Mammary epithelial cell (primary cell): ENCODE measurements at regions not wholly inside any gene's neighbourhood (a gene's known extent, or its start where the extent isn't known, plus 50 kb on each side); places are given as distances from the start of the nearest gene placed in this dataset.

Experiments
- EZH2 ChIP-seq: IDR thresholded peaks from 2 replicates; pipeline ENCODE4 v1.6.1; 2012; ENCODE audit warnings: low read length, inconsistent platforms, borderline replicate concordance
- TF ChIP-seq, protein P1 (sequence below), 2 donors: IDR thresholded peaks in 1 of 2; conservative IDR thresholded peaks in 1 of 2; 2 replicates each; pipeline ENCODE4 v1.5.1; 2011 to 2012; ENCODE audit warnings: inconsistent platforms in 2 of 2, low read length in 2 of 2, mild to moderate bottlenecking in 2 of 2, control low read depth in 1 of 2, low read depth in 1 of 2; ENCODE audit not compliant: insufficient read depth in 1 of 2; ENCODE audit errors: extremely low read depth in 1 of 2

DNA sequence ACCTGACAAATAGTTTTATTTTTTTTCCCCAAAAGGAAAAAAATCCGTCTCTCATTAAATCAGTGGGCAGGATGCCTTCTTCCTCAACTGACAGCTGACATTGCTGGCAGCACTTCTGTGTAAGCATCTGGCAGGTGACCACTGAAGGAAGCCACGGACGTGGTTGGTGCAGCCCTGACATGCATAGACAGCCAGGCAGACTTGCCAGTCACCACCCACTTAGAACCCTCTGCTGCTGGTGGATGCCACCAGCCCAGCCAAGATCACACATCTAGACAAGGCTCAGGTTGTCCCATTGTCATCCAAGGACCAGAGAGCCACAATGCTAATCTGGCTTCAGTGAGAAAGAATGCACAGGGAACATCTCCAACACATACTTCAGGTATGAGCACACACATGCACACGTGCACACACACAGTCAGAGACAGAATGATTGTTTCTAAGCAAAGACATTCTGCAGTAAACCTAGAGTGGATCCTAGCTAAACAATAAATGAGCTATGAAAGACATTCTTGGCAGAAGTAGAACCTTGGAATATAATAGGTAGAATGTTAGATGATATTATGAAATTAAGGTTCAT is 49.8 kb upstream of the BMAL1 start:
- TF ChIP-seq, protein P1, sequence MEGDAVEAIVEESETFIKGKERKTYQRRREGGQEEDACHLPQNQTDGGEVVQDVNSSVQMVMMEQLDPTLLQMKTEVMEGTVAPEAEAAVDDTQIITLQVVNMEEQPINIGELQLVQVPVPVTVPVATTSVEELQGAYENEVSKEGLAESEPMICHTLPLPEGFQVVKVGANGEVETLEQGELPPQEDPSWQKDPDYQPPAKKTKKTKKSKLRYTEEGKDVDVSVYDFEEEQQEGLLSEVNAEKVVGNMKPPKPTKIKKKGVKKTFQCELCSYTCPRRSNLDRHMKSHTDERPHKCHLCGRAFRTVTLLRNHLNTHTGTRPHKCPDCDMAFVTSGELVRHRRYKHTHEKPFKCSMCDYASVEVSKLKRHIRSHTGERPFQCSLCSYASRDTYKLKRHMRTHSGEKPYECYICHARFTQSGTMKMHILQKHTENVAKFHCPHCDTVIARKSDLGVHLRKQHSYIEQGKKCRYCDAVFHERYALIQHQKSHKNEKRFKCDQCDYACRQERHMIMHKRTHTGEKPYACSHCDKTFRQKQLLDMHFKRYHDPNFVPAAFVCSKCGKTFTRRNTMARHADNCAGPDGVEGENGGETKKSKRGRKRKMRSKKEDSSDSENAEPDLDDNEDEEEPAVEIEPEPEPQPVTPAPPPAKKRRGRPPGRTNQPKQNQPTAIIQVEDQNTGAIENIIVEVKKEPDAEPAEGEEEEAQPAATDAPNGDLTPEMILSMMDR (conservative IDR thresholded peaks at IDR 0.05 in 1 of 2, IDR thresholded peaks at IDR 0.05 in 1 of 2; ENCODE audit: extremely low read depth in 1 of 2, insufficient read depth in 1 of 2, low read depth in 1 of 2, low read length in 2 of 2) = no peak
- TF ChIP-seq EZH2 = no peak
